ENCODE measurements at regions not wholly inside any gene's neighbourhood (a gene's known extent, or its start where the extent isn't known, plus 50 kb on each side); places are given as distances from the start of the nearest gene placed in this dataset.

DNA sequence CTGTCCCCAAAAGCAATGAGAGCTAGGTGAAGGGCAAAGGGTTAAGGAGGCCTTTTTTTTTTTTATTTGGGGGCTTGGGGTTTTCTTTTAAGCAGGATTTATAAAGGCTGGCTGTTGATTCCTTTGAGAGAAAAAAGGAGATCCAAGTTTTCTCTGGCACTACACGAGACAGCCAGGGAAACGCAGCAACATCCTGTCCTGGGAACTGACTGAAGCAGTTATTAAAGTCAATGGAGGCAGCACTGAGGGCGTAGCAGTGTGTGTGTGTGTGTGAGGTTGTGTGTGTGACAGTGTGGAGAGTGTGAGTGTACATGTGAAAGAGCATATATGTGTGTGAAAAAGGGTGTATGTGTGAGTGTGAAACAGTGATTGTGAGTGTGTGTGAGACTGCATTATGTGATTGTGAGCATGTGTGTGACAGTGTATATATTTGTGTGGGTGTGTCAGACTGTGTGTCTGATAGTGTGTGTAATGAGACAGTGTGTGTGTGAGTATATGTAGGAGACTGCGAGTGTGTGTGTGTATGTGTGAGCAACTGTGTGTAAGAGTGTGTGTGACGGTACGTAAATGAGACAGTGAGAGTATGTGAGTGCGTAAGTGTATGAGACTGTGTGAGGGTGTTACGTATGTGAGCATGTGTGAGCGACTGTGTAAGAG is 65.9 kb upstream of the TIAM1 start:
- no peaks in the 10 kb centered on the region for H3K36me3 ChIP-seq (replicated peaks; ENCODE audit: insufficient read depth, low read depth)
- H3K4me3 ChIP-seq = no peak overlapping the region
- no peaks in the 10 kb centered on the region for H3K9me3 ChIP-seq (ENCODE audit: low read depth)
- no peak overlapping the region for H3K4me2 ChIP-seq
- H3K9me2 ChIP-seq (replicated peaks; ENCODE audit: insufficient read depth) = no peaks in the 10 kb centered on the region
- no peaks in the 10 kb centered on the region for H3K79me2 ChIP-seq
- 77% methylated on average over 9 of the region's 9 CpGs for WGBS (ENCODE audit: low lambda C conversion rate, missing lambda C conversion rate)
- no peak overlapping the region for H2AFZ ChIP-seq
- H3K4me1 ChIP-seq (ENCODE audit: insufficient read depth) = peaks cover 8% of the 10 kb centered on the region
- no peak for TF ChIP-seq EZH2phosphoT487 (IDR thresholded peaks at IDR 0.05; ENCODE audit: low read depth, severe bottlenecking, unreplicated experiment)
- no peak for TF ChIP-seq CTCF (IDR thresholded peaks at IDR 0.05; ENCODE audit: poor library complexity)
- no peak for TF ChIP-seq EZH2 (IDR thresholded peaks at IDR 0.05; ENCODE audit: borderline replicate concordance)
- no peaks in the 10 kb centered on the region for H3K27me3 ChIP-seq
- peak overlapping the region; percentile 23 for H3K27ac ChIP-seq
- no peak for DNase-seq (ENCODE audit: low spot score)
- H4K20me1 ChIP-seq (ENCODE audit: insufficient read depth, poor library complexity, severe bottlenecking) = no peaks in the 10 kb centered on the region

GRCh38 chr21:31408301-31409088 is 64.4 kb upstream of the TIAM1 start:
- Histone ChIP-seq H3K36me3 (replicated peaks; ENCODE audit: insufficient read depth, low read depth) (no peaks in the 10 kb centered on the region), H3K79me2 (no peaks in the 10 kb centered on the region), H3K9me2 (replicated peaks; ENCODE audit: insufficient read depth) (no peaks in the 10 kb centered on the region), H3K9me3 (ENCODE audit: low read depth) (no peaks in the 10 kb centered on the region), H3K4me3 (no peak overlapping the region), H4K20me1 (ENCODE audit: insufficient read depth, poor library complexity, severe bottlenecking) (no peaks in the 10 kb centered on the region), H3K27me3 (no peaks in the 10 kb centered on the region), H3K4me2 (no peak overlapping the region), H2AFZ (no peak overlapping the region), H3K4me1 (ENCODE audit: insufficient read depth) (peaks cover 8% of the 10 kb centered on the region), H3K27ac (peak overlapping the region; percentile 71)
- DNase-seq (ENCODE audit: low spot score) = no peak
- WGBS (ENCODE audit: low lambda C conversion rate, missing lambda C conversion rate) = 73% methylated on average over 10 of the region's 10 CpGs
- TF ChIP-seq EZH2phosphoT487 (IDR thresholded peaks at IDR 0.05; ENCODE audit: low read depth, severe bottlenecking, unreplicated experiment) = no peak
- TF ChIP-seq CTCF (IDR thresholded peaks at IDR 0.05; ENCODE audit: poor library complexity) = no peak
- no peak for TF ChIP-seq EZH2 (IDR thresholded peaks at IDR 0.05; ENCODE audit: borderline replicate concordance)

DNA sequence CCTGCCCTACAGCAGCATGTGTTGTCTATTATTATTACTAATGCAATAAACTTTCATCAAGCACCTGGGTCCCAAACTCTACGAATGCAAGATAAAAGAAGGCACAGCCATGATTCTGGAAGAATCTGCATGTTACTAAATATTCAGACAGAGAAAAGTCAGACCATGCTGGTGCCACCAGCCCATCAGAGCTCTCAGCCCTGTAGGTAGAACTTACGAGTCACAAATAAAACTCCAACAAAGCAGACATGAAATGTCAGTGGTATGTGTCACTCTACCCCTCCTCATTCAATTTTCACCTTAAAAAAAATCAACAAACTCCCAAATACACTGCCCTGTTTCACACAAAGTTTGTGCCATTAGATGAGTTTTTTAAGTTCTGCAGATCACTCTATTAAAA is 62.4 kb upstream of the TIAM1 start:
- Histone ChIP-seq H2AFZ (no peak overlapping the region), H3K9me3 (ENCODE audit: low read depth) (no peaks in the 10 kb centered on the region), H3K4me2 (no peak overlapping the region), H3K36me3 (replicated peaks; ENCODE audit: insufficient read depth, low read depth) (no peaks in the 10 kb centered on the region), H3K27me3 (no peaks in the 10 kb centered on the region), H3K4me3 (no peak overlapping the region), H3K4me1 (ENCODE audit: insufficient read depth) (peaks cover 8% of the 10 kb centered on the region), H4K20me1 (ENCODE audit: insufficient read depth, poor library complexity, severe bottlenecking) (no peaks in the 10 kb centered on the region), H3K9me2 (replicated peaks; ENCODE audit: insufficient read depth) (no peaks in the 10 kb centered on the region), H3K27ac (no peak overlapping the region), H3K79me2 (no peaks in the 10 kb centered on the region)
- no peak for TF ChIP-seq EZH2 (IDR thresholded peaks at IDR 0.05; ENCODE audit: borderline replicate concordance)
- no peak for TF ChIP-seq EZH2phosphoT487 (IDR thresholded peaks at IDR 0.05; ENCODE audit: low read depth, severe bottlenecking, unreplicated experiment)
- no peak for TF ChIP-seq CTCF (IDR thresholded peaks at IDR 0.05; ENCODE audit: poor library complexity)
- WGBS (ENCODE audit: low lambda C conversion rate, missing lambda C conversion rate) = 78% methylated on average over 2 of the region's 2 CpGs
- no peak for DNase-seq (ENCODE audit: low spot score)

Data from hepatocyte (in vitro differentiated cells).